ENCODE measurements at regions not wholly inside any gene's neighbourhood (a gene's known extent, or its start where the extent isn't known, plus 50 kb on each side); places are given as distances from the start of the nearest gene placed in this dataset.

DNA sequence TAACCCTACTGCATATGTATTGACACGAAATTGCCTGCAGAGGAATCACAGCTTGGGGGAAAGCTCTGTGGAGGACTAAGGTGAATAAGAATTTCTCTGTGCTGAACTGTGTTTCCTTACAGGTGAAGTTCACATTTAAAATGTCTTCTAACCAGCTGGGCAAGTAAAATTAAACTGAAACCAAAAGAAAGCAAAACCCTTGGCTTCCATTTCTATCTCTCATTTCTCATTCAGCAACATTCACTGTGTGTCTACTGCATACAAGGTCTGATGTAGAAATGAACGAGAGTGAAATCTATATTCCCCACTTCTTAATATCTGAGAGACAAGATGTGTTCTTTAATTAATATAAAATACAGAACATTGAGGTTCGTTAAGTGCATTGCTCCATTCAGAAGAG is 397.3 kb downstream of the SOX11 start:
- no peak for TF ChIP-seq GLIS3 (CRISPR knock-in tag; IDR thresholded peaks at IDR 0.05)
- no peak for TF ChIP-seq ZNF70 (CRISPR knock-in tag; IDR thresholded peaks at IDR 0.05)
- no peak for TF ChIP-seq ZFP30 (CRISPR knock-in tag; IDR thresholded peaks at IDR 0.05)
- no peak for TF ChIP-seq RARB (CRISPR knock-in tag; IDR thresholded peaks at IDR 0.05)
- TF ChIP-seq TOX (CRISPR knock-in tag; IDR thresholded peaks at IDR 0.05; ENCODE audit: borderline replicate concordance): no peak
- TF ChIP-seq CSRNP3 (CRISPR knock-in tag; IDR thresholded peaks at IDR 0.05): no peak
- no peak for TF ChIP-seq ZC3H10 (CRISPR knock-in tag; IDR thresholded peaks at IDR 0.05)

Measured in SK-N-SH treated with all-trans-retinoic acid at 6 μM for 48 hours (cell line).